ENCODE measurements at regions not wholly inside any gene's neighbourhood (a gene's known extent, or its start where the extent isn't known, plus 50 kb on each side); places are given as distances from the start of the nearest gene placed in this dataset.

- Histone ChIP-seq H4K20me1 (ENCODE audit: insufficient read depth, poor library complexity, severe bottlenecking) (no peaks in the 10 kb centered on the region), H2AFZ (no peak overlapping the region), H3K36me3 (replicated peaks; ENCODE audit: insufficient read depth, low read depth) (no peaks in the 10 kb centered on the region), H3K4me3 (no peak overlapping the region), H3K9me3 (ENCODE audit: low read depth) (no peaks in the 10 kb centered on the region), H3K4me1 (ENCODE audit: insufficient read depth) (no peaks in the 10 kb centered on the region), H3K79me2 (no peaks in the 10 kb centered on the region), H3K27ac (no peak overlapping the region), H3K4me2 (no peak overlapping the region), H3K9me2 (replicated peaks; ENCODE audit: insufficient read depth) (no peaks in the 10 kb centered on the region), H3K27me3 (no peaks in the 10 kb centered on the region)
- TF ChIP-seq CTCF (IDR thresholded peaks at IDR 0.05; ENCODE audit: poor library complexity), result no peak
- TF ChIP-seq EZH2 (IDR thresholded peaks at IDR 0.05; ENCODE audit: borderline replicate concordance), result no peak
- no peak for TF ChIP-seq EZH2phosphoT487 (IDR thresholded peaks at IDR 0.05; ENCODE audit: low read depth, severe bottlenecking, unreplicated experiment)
- no peak for DNase-seq (ENCODE audit: low spot score)
- WGBS (ENCODE audit: low lambda C conversion rate, missing lambda C conversion rate), result 100% methylated on average over 1 of the region's 1 CpG
These were observed 453.4 kb downstream of the TLE4 start for GRCh38 chr9:80025131-80025530.

GRCh38 chr9:80020530-80020929 lies 448.8 kb downstream of the TLE4 start:
- Histone ChIP-seq H2AFZ (no peak overlapping the region), H3K9me2 (replicated peaks; ENCODE audit: insufficient read depth) (no peaks in the 10 kb centered on the region), H4K20me1 (ENCODE audit: insufficient read depth, poor library complexity, severe bottlenecking) (no peaks in the 10 kb centered on the region), H3K36me3 (replicated peaks; ENCODE audit: insufficient read depth, low read depth) (no peaks in the 10 kb centered on the region), H3K9me3 (ENCODE audit: low read depth) (no peaks in the 10 kb centered on the region), H3K79me2 (no peaks in the 10 kb centered on the region), H3K4me3 (no peak overlapping the region), H3K27ac (no peak overlapping the region), H3K4me2 (no peak overlapping the region), H3K27me3 (no peaks in the 10 kb centered on the region), H3K4me1 (ENCODE audit: insufficient read depth) (no peaks in the 10 kb centered on the region)
- DNase-seq (ENCODE audit: low spot score), result no peak
- no peak for TF ChIP-seq EZH2phosphoT487 (IDR thresholded peaks at IDR 0.05; ENCODE audit: low read depth, severe bottlenecking, unreplicated experiment)
- TF ChIP-seq CTCF (IDR thresholded peaks at IDR 0.05; ENCODE audit: poor library complexity), result no peak
- no peak for TF ChIP-seq EZH2 (IDR thresholded peaks at IDR 0.05; ENCODE audit: borderline replicate concordance)

- Histone ChIP-seq H3K27ac (no peak overlapping the region), H4K20me1 (ENCODE audit: insufficient read depth, poor library complexity, severe bottlenecking) (no peaks in the 10 kb centered on the region)
- whole genome bisulfite sequencing (ENCODE audit: low lambda C conversion rate, missing lambda C conversion rate), result 68% methylated on average over 6 of the region's 6 CpGs
These were observed 448.3 kb downstream of the TLE4 start for GRCh38 chr9:80020056-80020455.

More at GRCh38 chr9:80020056-80020455, 448.3 kb downstream of the TLE4 start:
- no peaks in the 10 kb centered on the region for H3K36me3 ChIP-seq (replicated peaks; ENCODE audit: insufficient read depth, low read depth)
- H3K4me3 ChIP-seq, result no peak overlapping the region
- no peaks in the 10 kb centered on the region for H3K9me2 ChIP-seq (replicated peaks; ENCODE audit: insufficient read depth)
- no peak overlapping the region for H3K4me2 ChIP-seq
- no peak for DNase-seq (ENCODE audit: low spot score)
- H2AFZ ChIP-seq, result no peak overlapping the region
- H3K27me3 ChIP-seq, result no peaks in the 10 kb centered on the region
- no peak for TF ChIP-seq EZH2phosphoT487 (IDR thresholded peaks at IDR 0.05; ENCODE audit: low read depth, severe bottlenecking, unreplicated experiment)
- no peak for TF ChIP-seq CTCF (IDR thresholded peaks at IDR 0.05; ENCODE audit: poor library complexity)
- no peak for TF ChIP-seq EZH2 (IDR thresholded peaks at IDR 0.05; ENCODE audit: borderline replicate concordance)
- no peaks in the 10 kb centered on the region for H3K9me3 ChIP-seq (ENCODE audit: low read depth)
- H3K79me2 ChIP-seq, result no peaks in the 10 kb centered on the region
- no peaks in the 10 kb centered on the region for H3K4me1 ChIP-seq (ENCODE audit: insufficient read depth)

Measured in hepatocyte (in vitro differentiated cells).